WI38 (cell line): ENCODE measurements at regions not wholly inside any gene's neighbourhood (a gene's known extent, or its start where the extent isn't known, plus 50 kb on each side); places are given as distances from the start of the nearest gene placed in this dataset.

Source experiments
- H3K4me3 ChIP-seq: 2 replicates; pipeline ENCODE4 v1.5.1; 2011; ENCODE audit warnings: low read depth, mild to moderate bottlenecking, control low read depth, low read length
- CTCF ChIP-seq: IDR thresholded peaks from 2 replicates; pipeline ENCODE4 v1.5.1; 2012; ENCODE audit warnings: low read depth, mild to moderate bottlenecking, control low read depth, low read length

- peak overlapping the region; percentile 43 for H3K4me3 ChIP-seq
- TF ChIP-seq CTCF = no peak
These were observed 178.4 kb downstream of the ADSS2 start for GRCh38 chr1:244273262-244273844.

GRCh38 chr1:244273845-244274619, 177.7 kb downstream of the ADSS2 start:
- H3K4me3 ChIP-seq = peak overlapping the region; percentile 43
- TF ChIP-seq CTCF = no peak

- no peak for TF ChIP-seq CTCF
- no peak overlapping the region for H3K4me3 ChIP-seq
These were observed 175.1 kb downstream of the ADSS2 start for GRCh38 chr1:244276646-244277045.

- H3K4me3 ChIP-seq = no peak overlapping the region
- TF ChIP-seq CTCF = no peak
These were observed 171.5 kb downstream of the ADSS2 start for GRCh38 chr1:244280201-244280600.

- H3K4me3 ChIP-seq = no peak overlapping the region
- no peak for TF ChIP-seq CTCF
These were observed 170.8 kb downstream of the ADSS2 start for GRCh38 chr1:244280859-244281258.

GRCh38 chr1:244283772-244284171, 167.9 kb downstream of the ADSS2 start:
- H3K4me3 ChIP-seq = no peak overlapping the region
- TF ChIP-seq CTCF = no peak

- TF ChIP-seq CTCF = no peak
- no peak overlapping the region for H3K4me3 ChIP-seq
These were observed 167.0 kb downstream of the ADSS2 start for GRCh38 chr1:244284641-244285156.
